Dermis blood vessel endothelial cell (primary cell): ENCODE measurements at regions not wholly inside any gene's neighbourhood (a gene's known extent, or its start where the extent isn't known, plus 50 kb on each side); places are given as distances from the start of the nearest gene placed in this dataset.
"Not testable (repeated sequence)": the region's sequence is repeated elsewhere in the genome, so short reads cannot be mapped to it uniquely, and the experiment has no call there.

Experiments used
- DNase-seq: peaks from one replicate; pipeline ENCODE4 v3.0.0; 2010

- no peak for DNase-seq
Measured at GRCh38 chr6:27532820-27533538, 60.1 kb upstream of the ZNF184 start.

- DNase-seq, result no peak
Measured at GRCh38 chr6:27531772-27532459, 59.0 kb upstream of the ZNF184 start.

- DNase-seq, result not testable (repeated sequence)
Measured at GRCh38 chr6:27529796-27530195, 56.9 kb upstream of the ZNF184 start.

- DNase-seq, result no peak
Measured at GRCh38 chr6:27528714-27529113, 55.8 kb upstream of the ZNF184 start.
